Neural cell (in vitro differentiated cells): ENCODE measurements at regions not wholly inside any gene's neighbourhood (a gene's known extent, or its start where the extent isn't known, plus 50 kb on each side); places are given as distances from the start of the nearest gene placed in this dataset.

Experiments used
- EP300 ChIP-seq: fragments of 450-650 bp; conservative IDR thresholded peaks from 2 replicates; pipeline ENCODE4 v1.6.1; 2014; ENCODE audit warnings: antibody characterized with exemption, mild to moderate bottlenecking, moderate library complexity; ENCODE audit not compliant: poor library complexity, severe bottlenecking
- EZH2 ChIP-seq: fragments of 200-600, 300-800 bp; shearing (Covaris generic), sonication (generic); IDR thresholded peaks from 2 replicates; pipeline ENCODE4 v1.6.1; 2014; ENCODE audit warnings: antibody characterized with exemption, low read length, borderline replicate concordance, mild to moderate bottlenecking; ENCODE audit not compliant: insufficient read depth, poor library complexity, severe bottlenecking
- MXI1 ChIP-seq: fragments of 450-650 bp; conservative IDR thresholded peaks from 2 replicates; pipeline ENCODE4 v1.6.1; 2014; ENCODE audit warnings: antibody characterized with exemption, mild to moderate bottlenecking; ENCODE audit not compliant: poor library complexity, severe bottlenecking
- POLR2AphosphoS5 ChIP-seq: IDR thresholded peaks from 2 replicates; pipeline ENCODE4 v1.6.1; 2012
- RAD21 ChIP-seq: fragments of 450-650 bp; conservative IDR thresholded peaks from 2 replicates; pipeline ENCODE4 v1.6.1; 2014; ENCODE audit warnings: antibody characterized with exemption, mild to moderate bottlenecking, moderate library complexity
- SMC3 ChIP-seq: fragments of 450-650 bp; conservative IDR thresholded peaks from 2 replicates; pipeline ENCODE4 v1.6.1; 2014; ENCODE audit warnings: antibody characterized with exemption, mild to moderate bottlenecking, moderate library complexity; ENCODE audit not compliant: poor library complexity
- TAF1 ChIP-seq: IDR thresholded peaks from 2 replicates; pipeline ENCODE4 v1.6.1; 2012; ENCODE audit warnings: low read depth
- TF ChIP-seq, protein P1 (sequence below): fragments of 450-650 bp; IDR thresholded peaks from 2 replicates; pipeline ENCODE4 v1.5.1; 2014; ENCODE audit warnings: antibody characterized with exemption, mild to moderate bottlenecking, moderate library complexity; ENCODE audit not compliant: poor library complexity, severe bottlenecking
- TF ChIP-seq, protein P2 (sequence below): IDR thresholded peaks from 2 replicates; pipeline ENCODE4 v1.6.1; 2012; ENCODE audit warnings: borderline replicate concordance

DNA sequence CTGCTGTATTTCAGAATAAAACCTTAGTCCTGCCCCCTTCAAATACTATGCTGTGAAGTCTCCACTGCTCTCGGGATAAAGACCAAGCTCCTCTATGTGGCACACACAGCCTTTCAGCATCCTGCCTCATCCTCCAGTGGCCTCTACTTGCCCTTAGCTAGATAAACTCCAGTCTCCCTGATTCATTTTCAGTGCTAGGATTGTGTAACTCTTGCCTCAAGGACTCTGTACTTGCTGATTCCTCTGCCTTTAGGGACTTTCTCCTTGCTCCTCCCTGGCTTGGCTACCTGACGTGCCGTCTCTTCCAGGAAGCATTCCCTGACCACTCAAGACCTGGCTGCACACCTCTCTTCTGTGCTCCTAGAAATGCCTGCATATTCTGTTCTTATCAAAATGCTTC is 416.7 kb downstream of the MTX2 start:
- TF ChIP-seq, protein P1, sequence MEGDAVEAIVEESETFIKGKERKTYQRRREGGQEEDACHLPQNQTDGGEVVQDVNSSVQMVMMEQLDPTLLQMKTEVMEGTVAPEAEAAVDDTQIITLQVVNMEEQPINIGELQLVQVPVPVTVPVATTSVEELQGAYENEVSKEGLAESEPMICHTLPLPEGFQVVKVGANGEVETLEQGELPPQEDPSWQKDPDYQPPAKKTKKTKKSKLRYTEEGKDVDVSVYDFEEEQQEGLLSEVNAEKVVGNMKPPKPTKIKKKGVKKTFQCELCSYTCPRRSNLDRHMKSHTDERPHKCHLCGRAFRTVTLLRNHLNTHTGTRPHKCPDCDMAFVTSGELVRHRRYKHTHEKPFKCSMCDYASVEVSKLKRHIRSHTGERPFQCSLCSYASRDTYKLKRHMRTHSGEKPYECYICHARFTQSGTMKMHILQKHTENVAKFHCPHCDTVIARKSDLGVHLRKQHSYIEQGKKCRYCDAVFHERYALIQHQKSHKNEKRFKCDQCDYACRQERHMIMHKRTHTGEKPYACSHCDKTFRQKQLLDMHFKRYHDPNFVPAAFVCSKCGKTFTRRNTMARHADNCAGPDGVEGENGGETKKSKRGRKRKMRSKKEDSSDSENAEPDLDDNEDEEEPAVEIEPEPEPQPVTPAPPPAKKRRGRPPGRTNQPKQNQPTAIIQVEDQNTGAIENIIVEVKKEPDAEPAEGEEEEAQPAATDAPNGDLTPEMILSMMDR: no peak
- TF ChIP-seq, protein P2, sequence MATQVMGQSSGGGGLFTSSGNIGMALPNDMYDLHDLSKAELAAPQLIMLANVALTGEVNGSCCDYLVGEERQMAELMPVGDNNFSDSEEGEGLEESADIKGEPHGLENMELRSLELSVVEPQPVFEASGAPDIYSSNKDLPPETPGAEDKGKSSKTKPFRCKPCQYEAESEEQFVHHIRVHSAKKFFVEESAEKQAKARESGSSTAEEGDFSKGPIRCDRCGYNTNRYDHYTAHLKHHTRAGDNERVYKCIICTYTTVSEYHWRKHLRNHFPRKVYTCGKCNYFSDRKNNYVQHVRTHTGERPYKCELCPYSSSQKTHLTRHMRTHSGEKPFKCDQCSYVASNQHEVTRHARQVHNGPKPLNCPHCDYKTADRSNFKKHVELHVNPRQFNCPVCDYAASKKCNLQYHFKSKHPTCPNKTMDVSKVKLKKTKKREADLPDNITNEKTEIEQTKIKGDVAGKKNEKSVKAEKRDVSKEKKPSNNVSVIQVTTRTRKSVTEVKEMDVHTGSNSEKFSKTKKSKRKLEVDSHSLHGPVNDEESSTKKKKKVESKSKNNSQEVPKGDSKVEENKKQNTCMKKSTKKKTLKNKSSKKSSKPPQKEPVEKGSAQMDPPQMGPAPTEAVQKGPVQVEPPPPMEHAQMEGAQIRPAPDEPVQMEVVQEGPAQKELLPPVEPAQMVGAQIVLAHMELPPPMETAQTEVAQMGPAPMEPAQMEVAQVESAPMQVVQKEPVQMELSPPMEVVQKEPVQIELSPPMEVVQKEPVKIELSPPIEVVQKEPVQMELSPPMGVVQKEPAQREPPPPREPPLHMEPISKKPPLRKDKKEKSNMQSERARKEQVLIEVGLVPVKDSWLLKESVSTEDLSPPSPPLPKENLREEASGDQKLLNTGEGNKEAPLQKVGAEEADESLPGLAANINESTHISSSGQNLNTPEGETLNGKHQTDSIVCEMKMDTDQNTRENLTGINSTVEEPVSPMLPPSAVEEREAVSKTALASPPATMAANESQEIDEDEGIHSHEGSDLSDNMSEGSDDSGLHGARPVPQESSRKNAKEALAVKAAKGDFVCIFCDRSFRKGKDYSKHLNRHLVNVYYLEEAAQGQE: no peak
- no peak for TF ChIP-seq RAD21
- no peak for TF ChIP-seq POLR2AphosphoS5
- TF ChIP-seq EP300: no peak
- no peak for TF ChIP-seq MXI1
- no peak for TF ChIP-seq EZH2
- TF ChIP-seq SMC3: no peak
- TF ChIP-seq TAF1: no peak
